ENCODE measurements at regions not wholly inside any gene's neighbourhood (a gene's known extent, or its start where the extent isn't known, plus 50 kb on each side); places are given as distances from the start of the nearest gene placed in this dataset.

GRCh38 chr15:87649175-87649574 lies 607.4 kb downstream of the NTRK3 start:
- TF ChIP-seq, protein P1, sequence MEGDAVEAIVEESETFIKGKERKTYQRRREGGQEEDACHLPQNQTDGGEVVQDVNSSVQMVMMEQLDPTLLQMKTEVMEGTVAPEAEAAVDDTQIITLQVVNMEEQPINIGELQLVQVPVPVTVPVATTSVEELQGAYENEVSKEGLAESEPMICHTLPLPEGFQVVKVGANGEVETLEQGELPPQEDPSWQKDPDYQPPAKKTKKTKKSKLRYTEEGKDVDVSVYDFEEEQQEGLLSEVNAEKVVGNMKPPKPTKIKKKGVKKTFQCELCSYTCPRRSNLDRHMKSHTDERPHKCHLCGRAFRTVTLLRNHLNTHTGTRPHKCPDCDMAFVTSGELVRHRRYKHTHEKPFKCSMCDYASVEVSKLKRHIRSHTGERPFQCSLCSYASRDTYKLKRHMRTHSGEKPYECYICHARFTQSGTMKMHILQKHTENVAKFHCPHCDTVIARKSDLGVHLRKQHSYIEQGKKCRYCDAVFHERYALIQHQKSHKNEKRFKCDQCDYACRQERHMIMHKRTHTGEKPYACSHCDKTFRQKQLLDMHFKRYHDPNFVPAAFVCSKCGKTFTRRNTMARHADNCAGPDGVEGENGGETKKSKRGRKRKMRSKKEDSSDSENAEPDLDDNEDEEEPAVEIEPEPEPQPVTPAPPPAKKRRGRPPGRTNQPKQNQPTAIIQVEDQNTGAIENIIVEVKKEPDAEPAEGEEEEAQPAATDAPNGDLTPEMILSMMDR (IDR thresholded peaks at IDR 0.05; ENCODE audit: low read depth, low read length), result no peak
- no peak for TF ChIP-seq EZH2phosphoT487 (IDR thresholded peaks at IDR 0.05; ENCODE audit: low read depth)
